ENCODE measurements at regions not wholly inside any gene's neighbourhood (a gene's known extent, or its start where the extent isn't known, plus 50 kb on each side); places are given as distances from the start of the nearest gene placed in this dataset.

- H3K36me3 Mint-ChIP-seq (ENCODE audit: low read depth): no peaks in the 10 kb centered on the region
- H3K4me1 Mint-ChIP-seq: no peaks in the 10 kb centered on the region
- 93 to 94% methylated on average over 24 to 36 of the region's 36 CpGs for WGBS, 2 experiments (ENCODE audit: insufficient coverage in 1 of 2, insufficient read length in 1 of 2)
- no peak overlapping the region for H3K4me3 Mint-ChIP-seq
- H3K27me3 Mint-ChIP-seq (ENCODE audit: insufficient read depth): peaks cover 6% of the 10 kb centered on the region
- no peak for DNase-seq
- Histone ChIP-seq H3K36me3 (ENCODE audit: control insufficient read depth, insufficient read depth, low read length) (no peaks in the 10 kb centered on the region), H3K27ac (ENCODE audit: low read depth, low read length) (no peak overlapping the region), H3K4me3 (ENCODE audit: low read length) (no peak overlapping the region), H3K9me3 (ENCODE audit: control insufficient read depth, low read length) (no peaks in the 10 kb centered on the region), H3K9ac (ENCODE audit: extremely low read depth, low read length, poor library complexity, severe bottlenecking) (no peak overlapping the region), H3K27me3 (ENCODE audit: control insufficient read depth, insufficient read depth, low read length, poor library complexity, severe bottlenecking) (peaks cover 13% of the 10 kb centered on the region), H3K4me1 (ENCODE audit: control insufficient read depth, insufficient read depth, low read length) (no peaks in the 10 kb centered on the region)
- TF ChIP-seq CTCF (conservative IDR thresholded peaks at IDR 0.05): no peak
- H3K9me3 Mint-ChIP-seq: no peaks in the 10 kb centered on the region
- H3K27ac Mint-ChIP-seq: no peak overlapping the region
Observed at GRCh38 chr18:11432360-11432811, 177.0 kb upstream of the SLC35G4 start.

DNA sequence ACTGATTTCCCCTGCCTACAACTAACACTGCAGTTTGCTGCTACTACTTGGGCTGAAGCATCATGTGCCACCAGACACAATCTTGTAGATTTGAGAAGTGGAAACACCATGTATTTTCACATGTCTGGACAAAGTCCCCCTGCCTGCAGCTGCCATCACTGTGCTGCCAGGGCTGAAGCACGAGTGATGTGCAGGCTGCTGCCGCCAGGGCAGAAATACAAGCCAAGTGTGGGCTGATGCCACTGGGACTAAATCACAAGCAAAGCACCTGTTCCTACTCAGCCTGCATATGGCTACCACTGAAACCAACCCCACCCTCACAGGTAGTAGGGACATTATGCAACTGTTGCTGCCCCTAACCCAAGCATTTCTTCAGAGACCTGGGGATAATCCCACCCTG is 179.5 kb upstream of the SLC35G4 start:
- Histone ChIP-seq H3K27ac (ENCODE audit: low read depth, low read length) (no peak overlapping the region), H3K9ac (ENCODE audit: extremely low read depth, low read length, poor library complexity, severe bottlenecking) (no peak overlapping the region), H3K4me3 (ENCODE audit: low read length) (no peak overlapping the region), H3K9me3 (ENCODE audit: control insufficient read depth, low read length) (no peaks in the 10 kb centered on the region), H3K36me3 (ENCODE audit: control insufficient read depth, insufficient read depth, low read length) (no peaks in the 10 kb centered on the region), H3K27me3 (ENCODE audit: control insufficient read depth, insufficient read depth, low read length, poor library complexity, severe bottlenecking) (no peaks in the 10 kb centered on the region), H3K4me1 (ENCODE audit: control insufficient read depth, insufficient read depth, low read length) (no peaks in the 10 kb centered on the region)
- H3K27me3 Mint-ChIP-seq (ENCODE audit: insufficient read depth): peaks cover 1% of the 10 kb centered on the region
- H3K9me3 Mint-ChIP-seq: no peaks in the 10 kb centered on the region
- TF ChIP-seq CTCF (conservative IDR thresholded peaks at IDR 0.05): no peak
- no peak overlapping the region for H3K4me3 Mint-ChIP-seq
- 91 to 94% methylated on average over 2 of the region's 2 CpGs for WGBS, 2 experiments (ENCODE audit: insufficient coverage in 1 of 2, insufficient read length in 1 of 2)
- H3K27ac Mint-ChIP-seq: no peak overlapping the region
- no peaks in the 10 kb centered on the region for H3K36me3 Mint-ChIP-seq (ENCODE audit: low read depth)
- DNase-seq: no peak
- no peaks in the 10 kb centered on the region for H3K4me1 Mint-ChIP-seq

DNA sequence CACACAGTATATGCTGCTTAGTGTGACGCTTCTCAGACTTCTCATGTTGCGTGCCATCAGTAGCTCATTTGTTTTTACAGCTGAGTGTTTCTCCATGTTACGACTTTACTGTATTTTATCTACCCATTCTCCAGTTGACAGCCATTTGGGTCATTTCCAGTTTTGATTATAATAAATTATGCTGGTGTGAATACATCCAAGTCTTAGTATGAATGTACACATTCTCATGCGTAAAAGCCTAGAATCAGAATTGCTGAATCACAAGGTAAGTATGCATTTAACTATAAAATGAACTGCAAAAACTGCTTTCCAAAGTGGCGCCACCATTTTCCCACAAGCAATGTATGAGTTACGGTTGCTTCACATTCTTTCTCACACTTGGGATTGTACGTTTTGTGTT is 184.2 kb upstream of the SLC35G4 start:
- no peak for TF ChIP-seq CTCF (conservative IDR thresholded peaks at IDR 0.05)
- H3K27ac Mint-ChIP-seq: no peak overlapping the region
- Histone ChIP-seq H3K4me3 (ENCODE audit: low read length) (no peak overlapping the region), H3K27me3 (ENCODE audit: control insufficient read depth, insufficient read depth, low read length, poor library complexity, severe bottlenecking) (no peaks in the 10 kb centered on the region), H3K9me3 (ENCODE audit: control insufficient read depth, low read length) (no peaks in the 10 kb centered on the region), H3K36me3 (ENCODE audit: control insufficient read depth, insufficient read depth, low read length) (no peaks in the 10 kb centered on the region), H3K9ac (ENCODE audit: extremely low read depth, low read length, poor library complexity, severe bottlenecking) (no peak overlapping the region), H3K27ac (ENCODE audit: low read depth, low read length) (no peak overlapping the region), H3K4me1 (ENCODE audit: control insufficient read depth, insufficient read depth, low read length) (no peaks in the 10 kb centered on the region)
- H3K9me3 Mint-ChIP-seq: no peaks in the 10 kb centered on the region
- WGBS, 2 experiments (ENCODE audit: insufficient coverage in 1 of 2, insufficient read length in 1 of 2): 94 to 95% methylated on average over 4 to 6 of the region's 7 CpGs
- H3K36me3 Mint-ChIP-seq (ENCODE audit: low read depth): no peaks in the 10 kb centered on the region
- H3K4me3 Mint-ChIP-seq: no peak overlapping the region
- no peaks in the 10 kb centered on the region for H3K27me3 Mint-ChIP-seq (ENCODE audit: insufficient read depth)
- no peak for DNase-seq
- H3K4me1 Mint-ChIP-seq: no peaks in the 10 kb centered on the region
